MM.1S (cell line): ENCODE measurements at regions not wholly inside any gene's neighbourhood (a gene's known extent, or its start where the extent isn't known, plus 50 kb on each side); places are given as distances from the start of the nearest gene placed in this dataset.

Experiments used
- CTCF ChIP-seq: fragments of 300-600 bp; sonication (generic); IDR thresholded peaks from 2 replicates; pipeline ENCODE4 v1.5.1; 2016; ENCODE audit warnings: antibody characterized with exemption, low read length, mixed read lengths
- EZH2 ChIP-seq: fragments of 300-600 bp; sonication (generic); optimal IDR thresholded peaks from 2 replicates; pipeline ENCODE3; 2017; ENCODE audit warnings: low read depth, mild to moderate bottlenecking, antibody characterized with exemption, low read length, mixed read lengths

DNA sequence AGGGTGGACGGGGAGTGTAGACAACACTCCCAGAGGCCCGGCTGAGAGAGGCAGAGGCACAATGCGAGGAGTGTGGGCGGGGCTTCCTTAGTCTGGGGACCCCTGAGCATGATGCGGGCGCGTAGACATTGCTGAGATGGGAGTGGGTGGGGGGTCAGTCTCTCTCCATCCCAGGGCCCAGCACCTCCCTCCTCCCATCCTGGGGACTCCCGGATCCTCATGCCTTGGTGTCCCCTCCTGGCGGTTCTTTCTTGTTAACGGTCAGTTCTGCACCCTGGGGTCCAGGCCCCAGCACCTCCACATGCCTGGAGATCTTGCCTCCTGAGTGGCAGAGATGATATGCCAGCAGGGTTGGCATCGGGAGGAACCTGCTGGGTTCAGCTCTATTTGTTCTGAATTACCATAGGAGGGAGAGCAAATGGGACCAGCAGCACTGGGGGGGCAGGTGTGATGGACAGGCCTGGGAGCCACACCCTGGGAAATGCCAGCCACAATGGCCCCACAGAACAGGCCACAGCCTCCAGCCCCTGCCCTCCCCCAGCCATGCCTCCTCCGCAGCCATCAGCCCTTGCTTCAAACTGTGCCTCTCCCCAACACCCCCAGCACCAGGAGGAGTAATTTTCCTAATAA lies 55.7 kb downstream of the RTL6 start:
- TF ChIP-seq CTCF (no peak), EZH2 (no peak)
